ENCODE measurements at regions not wholly inside any gene's neighbourhood (a gene's known extent, or its start where the extent isn't known, plus 50 kb on each side); places are given as distances from the start of the nearest gene placed in this dataset.

DNA sequence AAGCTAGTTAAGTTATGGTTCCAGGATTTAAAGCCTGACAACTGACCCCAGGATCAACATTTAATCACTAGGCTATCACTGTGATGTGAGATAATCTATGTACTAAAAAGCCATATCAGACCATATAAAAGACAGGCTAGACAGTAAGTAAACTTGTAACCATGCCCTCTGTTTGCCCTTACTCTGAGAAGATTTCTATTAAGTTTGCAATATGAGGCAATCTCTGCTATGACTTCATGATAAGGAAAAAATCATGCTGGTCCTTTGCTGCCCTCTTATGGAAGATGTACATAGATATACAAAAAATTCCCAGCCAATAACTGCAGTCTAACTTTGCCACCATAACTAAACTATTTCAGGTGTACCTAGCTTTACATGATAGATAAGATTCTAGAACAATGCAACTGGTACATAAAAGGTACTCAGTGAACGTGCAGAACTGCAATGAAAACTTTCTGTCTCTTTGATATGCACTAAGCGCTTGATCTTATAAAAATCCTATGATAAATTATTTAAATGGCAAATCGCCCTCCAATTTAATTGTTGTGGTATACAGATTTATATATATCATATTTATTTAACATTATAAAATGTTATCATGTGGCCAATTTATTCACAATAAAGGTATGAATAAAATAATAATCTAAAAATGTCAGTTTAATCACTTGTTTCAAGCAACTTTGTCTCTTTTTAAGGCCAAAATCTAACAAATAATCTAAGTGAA, 70.5 kb downstream of the FAM217A start:
- DNase-seq (ENCODE audit: low spot score), result no peak

DNA sequence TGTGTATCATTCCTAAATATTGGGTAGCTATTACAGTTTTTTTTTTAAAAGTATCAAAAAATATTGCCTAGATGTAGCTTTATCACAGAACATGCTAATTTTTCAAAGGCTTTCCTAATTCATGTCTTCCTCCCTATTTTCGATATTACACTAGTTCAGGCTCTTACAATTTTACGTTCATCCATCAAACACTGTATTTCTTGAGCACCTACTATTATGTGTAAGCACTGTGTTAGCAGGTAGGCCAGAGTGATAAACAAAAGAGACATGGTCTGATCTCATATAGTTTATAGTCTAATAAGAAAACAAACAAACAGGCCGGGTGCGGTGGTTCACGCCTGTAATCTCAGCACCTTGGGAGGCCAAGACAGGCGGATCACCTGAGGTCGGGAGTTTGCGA, 69.5 kb downstream of the FAM217A start:
- no peak for DNase-seq (ENCODE audit: low spot score)

DNA sequence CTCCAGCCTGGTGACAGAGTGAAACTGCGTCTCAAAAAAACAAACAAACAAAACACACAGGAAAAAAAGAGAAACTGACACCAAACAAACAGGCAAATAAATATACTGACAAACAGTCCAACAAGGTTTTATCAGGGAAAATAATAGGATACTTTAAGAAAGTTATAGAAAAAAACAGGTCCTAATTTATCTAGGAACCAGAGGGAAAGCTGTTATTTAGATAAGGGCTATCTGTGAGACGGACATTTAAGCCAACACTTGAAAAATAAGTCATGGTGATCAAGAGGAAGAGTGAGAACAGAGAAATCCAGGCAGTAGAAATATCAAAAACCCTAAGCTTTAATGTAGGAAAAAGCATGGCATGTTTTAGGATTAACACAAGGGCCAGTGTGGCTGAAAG, 68.9 kb downstream of the FAM217A start:
- DNase-seq (ENCODE audit: low spot score), result no peak

DNA sequence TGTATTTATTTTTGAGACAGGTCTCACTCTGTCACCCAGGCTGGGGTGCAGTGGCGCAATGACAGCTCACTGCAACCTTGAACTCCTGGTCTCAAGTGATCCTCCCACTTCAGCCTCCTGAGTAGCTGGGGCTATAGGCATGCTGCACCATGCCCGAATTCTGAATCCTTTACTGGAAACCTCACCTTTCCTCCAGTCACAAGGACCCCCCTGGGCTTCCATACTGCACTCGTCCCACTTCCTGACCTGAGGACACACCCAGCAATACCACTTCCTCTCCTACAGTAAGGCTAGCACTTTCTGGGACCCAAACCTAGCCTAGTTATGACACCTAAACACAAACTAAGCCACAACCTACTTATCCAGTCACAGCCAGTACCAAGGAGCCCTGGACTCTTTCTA, 68.2 kb downstream of the FAM217A start:
- DNase-seq (ENCODE audit: low spot score), result no peak

DNA sequence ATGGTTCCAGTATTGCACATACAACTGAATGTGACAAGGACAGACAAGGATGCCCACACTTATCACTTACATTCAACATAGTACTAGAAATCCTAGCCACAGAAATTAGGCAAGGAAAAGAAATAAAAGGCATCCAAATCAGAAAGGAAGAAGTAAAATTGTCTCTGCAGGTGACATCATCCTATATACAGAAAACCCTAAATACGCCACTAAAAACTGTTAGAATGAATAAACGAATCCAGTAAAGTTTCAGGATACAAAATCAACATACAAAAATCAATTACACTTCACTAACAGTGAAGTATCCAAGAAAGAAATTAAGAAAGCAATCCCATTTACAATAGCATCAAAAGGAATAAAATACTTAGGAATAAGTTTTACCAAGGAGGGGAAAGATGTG, 66.1 kb downstream of the FAM217A start:
- no peak for DNase-seq (ENCODE audit: low spot score)

DNA sequence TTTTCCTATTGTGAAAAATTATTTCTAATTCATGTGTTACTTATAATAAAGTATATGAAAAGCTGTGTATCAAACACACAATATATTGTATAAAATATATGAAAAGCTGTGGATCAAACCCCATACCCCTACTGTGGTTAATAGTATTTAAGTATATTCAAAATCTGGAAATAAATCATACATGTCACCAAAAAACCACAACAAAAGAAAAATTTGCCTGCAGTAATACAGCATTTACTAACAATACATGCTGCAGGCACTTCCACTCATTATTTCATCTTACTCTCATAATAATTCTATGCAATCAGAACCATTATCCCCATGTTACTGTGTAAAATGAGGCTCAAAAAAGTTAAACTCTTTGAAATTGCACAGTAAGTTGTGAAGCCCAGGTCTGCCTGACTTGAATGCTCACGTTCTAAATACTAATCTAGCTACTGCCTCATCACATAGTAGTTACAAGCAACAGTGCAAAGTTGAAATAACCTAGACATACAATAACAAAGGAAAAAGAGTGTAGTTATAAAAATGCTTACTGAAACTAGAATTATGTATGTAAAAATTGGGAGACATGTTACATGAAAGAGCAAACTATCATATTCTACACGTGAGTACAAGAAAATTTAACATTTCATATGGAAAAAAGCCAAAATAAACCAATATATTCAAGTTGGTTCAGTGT, 61.7 kb downstream of the FAM217A start:
- no peak for DNase-seq (ENCODE audit: low spot score)

DNA sequence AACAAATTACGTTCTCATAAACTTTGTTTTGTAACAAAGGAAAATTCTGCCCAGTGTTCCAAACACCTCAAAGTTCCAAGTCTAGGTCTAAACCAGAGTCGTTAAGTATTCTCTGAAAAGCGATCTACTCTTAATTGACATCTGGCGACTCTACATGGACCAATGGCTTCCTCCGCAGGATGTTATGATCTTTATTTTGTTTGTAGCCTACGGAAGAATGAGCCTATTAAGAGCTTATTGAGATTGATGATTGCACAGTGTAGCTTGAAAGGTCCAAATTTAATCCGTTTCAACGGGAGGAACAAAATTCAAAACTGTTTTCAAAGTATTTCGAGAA, 61.1 kb downstream of the FAM217A start:
- no peak for DNase-seq (ENCODE audit: low spot score)

DNA sequence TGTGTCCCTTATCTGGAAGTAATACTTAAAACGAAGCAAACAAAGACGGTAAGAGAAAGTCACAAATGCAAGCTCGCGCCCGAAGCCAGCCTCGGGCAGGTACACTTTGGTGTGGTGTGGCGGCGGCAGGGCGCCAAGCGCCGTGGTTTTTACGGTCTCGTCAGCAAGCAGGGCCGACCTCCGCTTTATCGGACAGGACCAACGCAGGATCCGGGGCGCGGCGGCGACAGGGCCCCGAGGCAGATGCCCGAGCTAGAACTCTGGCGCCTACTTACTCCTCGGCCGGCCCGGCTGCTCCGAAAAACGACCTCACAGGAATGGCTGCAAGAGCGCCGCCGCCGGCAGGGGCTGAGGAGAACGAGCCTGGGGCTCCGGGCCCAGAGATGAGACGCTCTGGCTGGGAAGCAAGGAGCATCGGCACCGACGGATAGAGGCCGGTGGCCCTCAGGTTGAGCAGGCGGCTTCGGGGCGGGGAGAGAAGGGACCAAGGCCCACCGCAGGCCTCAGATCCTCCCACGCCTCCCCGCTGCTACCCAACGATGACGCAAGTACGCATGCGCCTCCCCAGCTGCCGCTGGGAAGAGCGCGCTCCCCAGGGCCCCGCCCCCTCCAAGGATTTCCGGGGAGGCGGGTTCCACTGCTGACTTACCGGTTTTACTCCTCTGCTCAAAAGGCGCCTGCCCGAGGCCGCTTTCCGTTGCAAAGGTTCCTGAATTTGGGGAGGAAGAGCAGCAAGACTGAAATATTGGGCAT, 60.6 kb downstream of the FAM217A start:
- DNase-seq (ENCODE audit: low spot score), result peak; percentile 95
